ENCODE measurements at regions not wholly inside any gene's neighbourhood (a gene's known extent, or its start where the extent isn't known, plus 50 kb on each side); places are given as distances from the start of the nearest gene placed in this dataset.

- H3K36me3 ChIP-seq = no peaks in the 10 kb centered on the region
- no peaks in the 10 kb centered on the region for H3K27me3 ChIP-seq
- intact Hi-C loops (cut with DNase I; ENCODE audit: low total_unique reads) = no loop called here
- H3K27ac ChIP-seq = no peak overlapping the region
- no peak for TF ChIP-seq CTCF (IDR thresholded peaks at IDR 0.05)
- no peak for TF ChIP-seq POLR2A (IDR thresholded peaks at IDR 0.05)
- H3K9me3 ChIP-seq = no peaks in the 10 kb centered on the region
- no peak for DNase-seq
- H3K4me1 ChIP-seq = no peaks in the 10 kb centered on the region
- H3K4me3 ChIP-seq = no peak overlapping the region
These were observed 537.2 kb upstream of the TLE4 start for GRCh38 chr9:79034583-79034982.

- no peaks in the 10 kb centered on the region for H3K36me3 ChIP-seq
- H3K9me3 ChIP-seq = no peaks in the 10 kb centered on the region
- no peaks in the 10 kb centered on the region for H3K27me3 ChIP-seq
- no peak for DNase-seq
- H3K4me1 ChIP-seq = no peaks in the 10 kb centered on the region
- H3K27ac ChIP-seq = no peak overlapping the region
- TF ChIP-seq CTCF (IDR thresholded peaks at IDR 0.05) = no peak
- no peak for TF ChIP-seq POLR2A (IDR thresholded peaks at IDR 0.05)
- intact Hi-C loops (cut with DNase I; ENCODE audit: low total_unique reads) = no loop called here
- H3K4me3 ChIP-seq = no peak overlapping the region
These were observed 534.4 kb upstream of the TLE4 start for GRCh38 chr9:79037338-79037737.

- no peaks in the 10 kb centered on the region for H3K4me1 ChIP-seq
- H3K4me3 ChIP-seq = no peak overlapping the region
- H3K36me3 ChIP-seq = no peaks in the 10 kb centered on the region
- H3K27me3 ChIP-seq = no peaks in the 10 kb centered on the region
- no peaks in the 10 kb centered on the region for H3K9me3 ChIP-seq
- no peak for DNase-seq
- H3K27ac ChIP-seq = no peak overlapping the region
- intact Hi-C loops (cut with DNase I; ENCODE audit: low total_unique reads) = no loop called here
- TF ChIP-seq POLR2A (IDR thresholded peaks at IDR 0.05) = no peak
- no peak for TF ChIP-seq CTCF (IDR thresholded peaks at IDR 0.05)
These were observed 531.1 kb upstream of the TLE4 start for GRCh38 chr9:79040671-79041070.

GRCh38 chr9:79041266-79041665, 530.5 kb upstream of the TLE4 start:
- H3K4me1 ChIP-seq = no peaks in the 10 kb centered on the region
- no peak for DNase-seq
- no peaks in the 10 kb centered on the region for H3K36me3 ChIP-seq
- TF ChIP-seq POLR2A (IDR thresholded peaks at IDR 0.05) = no peak
- no peak overlapping the region for H3K4me3 ChIP-seq
- no peaks in the 10 kb centered on the region for H3K9me3 ChIP-seq
- intact Hi-C loops (cut with DNase I; ENCODE audit: low total_unique reads) = no loop called here
- no peak overlapping the region for H3K27ac ChIP-seq
- H3K27me3 ChIP-seq = no peaks in the 10 kb centered on the region

GRCh38 chr9:79043916-79044315, 527.8 kb upstream of the TLE4 start:
- H3K9me3 ChIP-seq = no peaks in the 10 kb centered on the region
- no peaks in the 10 kb centered on the region for H3K27me3 ChIP-seq
- TF ChIP-seq POLR2A (IDR thresholded peaks at IDR 0.05) = no peak
- TF ChIP-seq CTCF (IDR thresholded peaks at IDR 0.05) = no peak
- no peak for DNase-seq
- H3K4me1 ChIP-seq = no peaks in the 10 kb centered on the region
- H3K4me3 ChIP-seq = no peak overlapping the region
- H3K36me3 ChIP-seq = no peaks in the 10 kb centered on the region
- intact Hi-C loops (cut with DNase I; ENCODE audit: low total_unique reads) = no loop called here
- no peak overlapping the region for H3K27ac ChIP-seq

- no peaks in the 10 kb centered on the region for H3K9me3 ChIP-seq
- H3K4me3 ChIP-seq = no peak overlapping the region
- H3K27me3 ChIP-seq = no peaks in the 10 kb centered on the region
- no peaks in the 10 kb centered on the region for H3K36me3 ChIP-seq
- TF ChIP-seq POLR2A (IDR thresholded peaks at IDR 0.05) = no peak
- no peak for TF ChIP-seq CTCF (IDR thresholded peaks at IDR 0.05)
- no peak overlapping the region for H3K27ac ChIP-seq
- no peaks in the 10 kb centered on the region for H3K4me1 ChIP-seq
- no peak for DNase-seq
- intact Hi-C loops (cut with DNase I; ENCODE audit: low total_unique reads) = no loop called here
These were observed 525.4 kb upstream of the TLE4 start for GRCh38 chr9:79046401-79046800.

Measured in uterus (tissue), 3 donors.